Activated B cell treated with CpG ODN at 0.5 μM for 24 hours (primary cell): ENCODE measurements at regions not wholly inside any gene's neighbourhood (a gene's known extent, or its start where the extent isn't known, plus 50 kb on each side); places are given as distances from the start of the nearest gene placed in this dataset.

Experiments used
- ATAC-seq: fragments of 200-7000 bp; cut with Tn5 transposase; one replicate; pipeline ENCODE4 v1.10.0; 2021; ENCODE audit warnings: low read depth, mild to moderate bottlenecking, moderate library complexity
- CTCF ChIA-PET: fragments of 350-600 bp; sonication (Branson Sonifier 250); formaldehyde crosslinking; loops from one replicate; lab custom pipeline; 2021; ENCODE audit warnings: antibody characterized with exemption; lab: Charles Lee
- POLR2A ChIA-PET: fragments of 350-600 bp; sonication (Branson Sonifier 250); formaldehyde crosslinking; loops from one replicate; lab custom pipeline; 2021; ENCODE audit warnings: antibody characterized with exemption; lab: Charles Lee
- DNase-seq: peaks from one replicate; pipeline ENCODE4 v3.0.0; 2022
- H3K27ac Mint-ChIP-seq: one replicate; pipeline ENCODE4 v1.8.0; 2020; ENCODE audit warnings: mixed read lengths
- H3K27me3 Mint-ChIP-seq: one replicate; pipeline ENCODE4 v1.8.0; 2021; ENCODE audit warnings: mixed read lengths
- H3K36me3 Mint-ChIP-seq: one replicate; pipeline ENCODE4 v1.8.0; 2021; ENCODE audit warnings: low read depth, mixed read lengths
- H3K4me1 Mint-ChIP-seq: one replicate; pipeline ENCODE4 v1.8.0; 2021; ENCODE audit warnings: mixed read lengths
- H3K4me3 Mint-ChIP-seq: one replicate; pipeline ENCODE4 v1.8.0; 2020; ENCODE audit warnings: mild to moderate bottlenecking, mixed read lengths
- H3K9me3 Mint-ChIP-seq: one replicate; pipeline ENCODE4 v1.8.0; 2020; ENCODE audit warnings: mixed read lengths
- CTCF ChIP-seq: fragments of 200-600 bp; IDR thresholded peaks from one replicate; pipeline ENCODE4 v1.8.0; 2022; ENCODE audit warnings: antibody characterized with exemption, mild to moderate bottlenecking
- intact Hi-C: fragments of 100-400 bp; cut with micrococcal nuclease; formaldehyde crosslinking; loops from one replicate; pipeline ENCODE4 v1.15.1; 2024

GRCh38 chr12:107512391-107512790, 173.2 kb upstream of the PWP1 start:
- ChIA-PET CTCF (no interaction called here), POLR2A (no interaction called here)
- ATAC-seq = no peak
- Mint-ChIP-seq H3K27me3 (peaks cover 12% of the 10 kb centered on the region), H3K4me1 (peaks cover 4% of the 10 kb centered on the region), H3K9me3 (no peaks in the 10 kb centered on the region), H3K4me3 (no peak overlapping the region), H3K36me3 (no peaks in the 10 kb centered on the region), H3K27ac (no peak overlapping the region)
- intact Hi-C loops = no loop called here
- no peak for TF ChIP-seq CTCF
- no peak for DNase-seq

GRCh38 chr12:107513184-107513583, 172.4 kb upstream of the PWP1 start:
- no peak overlapping the region for H3K4me3 Mint-ChIP-seq
- no peaks in the 10 kb centered on the region for H3K36me3 Mint-ChIP-seq
- ATAC-seq (no peak), DNase-seq (no peak)
- peaks cover 4% of the 10 kb centered on the region for H3K4me1 Mint-ChIP-seq
- H3K27ac Mint-ChIP-seq = no peak overlapping the region
- intact Hi-C loops = no loop called here
- ChIA-PET POLR2A (no interaction called here), CTCF (no interaction called here)
- H3K27me3 Mint-ChIP-seq = peaks cover 8% of the 10 kb centered on the region
- TF ChIP-seq CTCF = no peak
- H3K9me3 Mint-ChIP-seq = peaks cover 3% of the 10 kb centered on the region

DNA sequence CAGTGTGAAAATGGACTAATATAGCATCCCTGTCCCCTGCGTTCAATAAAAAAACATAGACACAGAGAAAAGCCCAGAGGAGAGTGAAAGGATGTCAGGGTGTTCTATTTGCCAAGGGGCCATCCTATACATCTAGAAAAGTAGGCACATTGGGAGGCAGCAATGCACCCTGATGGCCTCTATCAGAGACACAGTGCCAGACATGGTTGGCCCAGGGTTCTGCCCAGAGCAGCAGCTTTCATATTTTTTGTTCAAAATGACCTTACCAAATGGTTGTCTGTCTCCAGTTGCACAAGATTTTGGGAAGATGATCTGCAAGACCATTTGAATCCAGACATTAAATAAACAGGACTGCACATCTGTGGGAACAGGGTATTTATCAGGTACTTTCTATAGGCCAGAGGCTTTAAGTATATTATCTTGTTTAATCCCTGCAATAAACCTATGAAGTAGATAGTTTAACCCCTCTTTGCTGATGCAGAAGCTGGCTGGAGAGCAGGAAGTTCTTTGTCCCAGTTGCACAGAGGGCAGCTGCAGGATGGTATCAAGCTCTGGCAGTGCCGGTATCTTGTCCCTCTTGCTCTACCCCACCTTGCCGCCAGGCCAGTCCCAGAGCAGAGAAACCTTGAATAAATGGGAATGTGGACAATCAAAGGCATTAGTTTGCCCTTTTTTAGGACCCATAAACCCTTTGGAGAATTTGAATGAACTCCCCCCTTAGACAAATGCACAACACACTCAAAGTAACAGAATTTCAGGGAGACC, 171.8 kb upstream of the PWP1 start:
- Mint-ChIP-seq H3K9me3 (peaks cover 3% of the 10 kb centered on the region), H3K4me3 (no peak overlapping the region), H3K36me3 (no peaks in the 10 kb centered on the region), H3K27ac (no peak overlapping the region), H3K27me3 (peaks cover 8% of the 10 kb centered on the region), H3K4me1 (peaks cover 4% of the 10 kb centered on the region)
- no peak for TF ChIP-seq CTCF
- CTCF ChIA-PET = no interaction called here
- intact Hi-C loops = no loop called here
- POLR2A ChIA-PET = no interaction called here
- DNase-seq = no peak
- no peak for ATAC-seq

GRCh38 chr12:107514887-107515445, 170.6 kb upstream of the PWP1 start:
- intact Hi-C loops = no loop called here
- ATAC-seq = no peak

More at GRCh38 chr12:107514887-107515445, 170.6 kb upstream of the PWP1 start:
- no peak overlapping the region for H3K27ac Mint-ChIP-seq
- POLR2A ChIA-PET = no interaction called here
- peaks cover 3% of the 10 kb centered on the region for H3K27me3 Mint-ChIP-seq
- no peaks in the 10 kb centered on the region for H3K36me3 Mint-ChIP-seq
- TF ChIP-seq CTCF = no peak
- peaks cover 4% of the 10 kb centered on the region for H3K4me1 Mint-ChIP-seq
- peaks cover 3% of the 10 kb centered on the region for H3K9me3 Mint-ChIP-seq
- CTCF ChIA-PET = no interaction called here
- H3K4me3 Mint-ChIP-seq = no peak overlapping the region
- DNase-seq = no peak
